ENCODE measurements at regions not wholly inside any gene's neighbourhood (a gene's known extent, or its start where the extent isn't known, plus 50 kb on each side); places are given as distances from the start of the nearest gene placed in this dataset.

DNA sequence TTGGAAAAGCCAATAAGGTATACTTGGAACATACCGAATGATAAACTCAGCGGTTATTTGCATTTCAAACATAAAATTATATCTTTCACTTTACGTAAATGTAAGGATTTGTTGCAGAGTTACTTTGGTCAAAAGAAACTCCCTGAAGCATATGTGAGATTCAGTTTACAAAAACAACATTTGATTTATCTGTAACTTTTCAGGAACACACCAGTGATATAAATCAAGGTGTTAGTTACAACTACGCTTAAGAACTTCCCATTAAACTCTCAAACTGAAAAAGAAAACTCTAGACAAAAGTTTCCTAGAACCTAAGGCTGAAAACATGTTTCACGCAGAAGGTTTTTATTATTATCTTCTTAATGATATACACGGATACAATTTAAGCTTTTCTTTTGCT lies 110.6 kb upstream of the MEIS1 start:
- no peaks in the 10 kb centered on the region for H3K36me3 Mint-ChIP-seq
- no peak for ATAC-seq
- peaks cover 4 to 8% of the 10 kb centered on the region in 2 donors for H3K9me3 Mint-ChIP-seq
- DNase-seq (ENCODE audit: low spot score in 2 of 2) = no peak
- H3K27ac Mint-ChIP-seq = no peak overlapping the region

- H3K36me3 Mint-ChIP-seq = no peaks in the 10 kb centered on the region
- DNase-seq (ENCODE audit: low spot score in 2 of 2) = no peak
- ATAC-seq = no peak
- H3K27ac Mint-ChIP-seq = no peak overlapping the region
- H3K9me3 Mint-ChIP-seq = no peaks in the 10 kb centered on the region
These were observed 111.5 kb upstream of the MEIS1 start for GRCh38 chr2:66323406-66323805.

DNA sequence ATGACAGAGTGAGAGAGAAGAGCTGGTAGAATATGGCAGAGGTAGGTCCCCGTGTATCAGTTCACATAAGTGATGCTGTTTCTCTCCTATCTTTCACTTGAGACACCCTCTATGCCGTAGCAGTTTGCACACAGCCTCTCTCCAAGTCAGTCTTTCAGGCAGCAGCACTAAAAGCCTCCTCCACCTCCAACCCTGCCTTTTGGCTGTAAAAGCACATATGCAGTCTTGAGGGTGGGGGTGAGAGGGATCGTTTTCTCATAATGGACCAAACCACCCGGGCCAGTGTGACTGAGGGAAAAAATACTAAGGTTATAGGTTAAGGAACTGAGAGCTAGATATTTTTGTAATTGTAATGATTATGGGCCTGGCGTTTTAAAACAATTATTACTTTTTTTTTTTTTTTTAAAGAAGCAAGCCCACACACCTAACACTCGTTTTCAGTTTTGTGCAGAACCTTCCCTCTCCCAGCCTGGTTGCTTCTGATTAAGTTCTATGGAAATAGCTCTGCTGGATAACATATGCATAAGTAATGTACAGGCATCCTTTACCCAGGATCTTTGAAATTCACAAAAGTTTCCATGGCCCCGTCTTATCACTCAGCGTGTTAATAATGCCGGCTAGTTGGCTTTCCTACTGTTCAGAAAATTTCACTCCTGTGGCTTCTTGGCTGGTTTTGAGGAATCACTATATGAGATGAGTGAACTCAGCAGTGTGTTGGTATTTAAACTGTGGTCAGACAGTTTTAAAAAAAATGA lies 112.2 kb upstream of the MEIS1 start:
- no peak for DNase-seq (ENCODE audit: low spot score in 2 of 2)
- H3K27ac Mint-ChIP-seq = no peak overlapping the region
- H3K36me3 Mint-ChIP-seq = no peaks in the 10 kb centered on the region
- ATAC-seq = no peak
- H3K9me3 Mint-ChIP-seq = no peaks in the 10 kb centered on the region

DNA sequence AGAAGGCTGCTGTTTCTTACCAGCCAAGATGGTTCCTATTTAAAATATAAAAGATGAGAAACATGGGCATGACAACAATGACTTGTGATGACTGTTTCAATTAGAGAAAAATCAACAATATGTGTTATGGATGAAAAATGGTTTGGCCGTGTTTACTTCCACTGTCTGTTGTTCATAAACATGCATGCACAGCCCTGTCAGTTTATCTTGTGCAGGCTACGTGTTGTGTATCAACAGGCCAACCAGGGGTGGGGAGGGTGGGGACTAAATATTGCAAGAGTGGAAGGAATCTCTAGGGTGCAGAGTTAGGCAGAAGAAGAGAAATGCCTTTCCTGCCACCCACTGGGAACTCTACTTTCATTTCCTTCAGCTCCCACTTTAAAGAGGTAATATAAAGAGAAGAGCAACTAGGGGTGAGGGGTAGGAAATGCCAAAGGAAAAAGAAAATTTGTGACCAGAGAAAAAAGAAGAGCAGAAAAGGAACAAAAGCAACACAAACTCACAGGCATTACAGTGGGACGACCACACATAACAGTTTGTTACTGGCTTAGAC lies 116.8 kb upstream of the MEIS1 start:
- no peak overlapping the region for H3K27ac Mint-ChIP-seq
- no peaks in the 10 kb centered on the region for H3K36me3 Mint-ChIP-seq
- H3K9me3 Mint-ChIP-seq = peaks cover 0 to 3% of the 10 kb centered on the region in 2 donors
- ATAC-seq (no peak), DNase-seq (ENCODE audit: low spot score in 2 of 2) (no peak)

DNA sequence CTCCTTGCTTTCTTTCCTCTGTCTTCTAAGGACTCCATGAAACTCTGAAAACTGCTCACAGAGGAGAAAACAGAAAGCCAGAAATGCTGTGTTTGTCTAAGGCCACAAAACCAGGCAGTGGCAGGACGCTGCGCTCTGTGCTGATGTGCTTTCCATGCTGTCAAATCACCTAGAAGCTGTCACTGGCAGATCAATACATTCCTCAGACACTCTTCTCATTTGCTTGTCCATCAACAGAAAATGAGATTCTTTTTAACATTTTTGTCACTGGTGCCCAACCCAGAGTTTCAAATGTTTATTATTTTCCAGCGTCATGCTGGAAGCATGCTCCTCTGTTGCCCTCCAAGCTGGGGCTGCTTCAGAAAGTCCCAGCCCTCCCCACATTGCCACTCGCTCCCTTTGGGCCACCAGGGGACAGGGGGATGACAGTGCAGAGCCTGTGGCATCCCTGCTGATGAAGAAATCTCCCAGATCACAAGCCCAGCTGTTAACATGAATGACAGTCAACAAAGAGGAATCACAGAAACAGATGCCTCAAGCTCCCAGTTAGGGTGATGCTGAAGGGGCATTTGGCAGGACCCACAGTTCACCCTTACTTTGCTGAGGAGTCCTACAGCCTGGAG lies 117.5 kb upstream of the MEIS1 start:
- Mint-ChIP-seq H3K27ac (no peak overlapping the region), H3K36me3 (no peaks in the 10 kb centered on the region), H3K9me3 (peaks cover 0 to 3% of the 10 kb centered on the region in 2 donors)
- no peak for DNase-seq (ENCODE audit: low spot score in 2 of 2)
- no peak for ATAC-seq

- ATAC-seq (no peak), DNase-seq (ENCODE audit: low spot score in 2 of 2) (no peak)
- H3K36me3 Mint-ChIP-seq = peaks cover 0 to 6% of the 10 kb centered on the region in 2 donors
- peaks cover 5 to 9% of the 10 kb centered on the region in 2 donors for H3K9me3 Mint-ChIP-seq
- no peak overlapping the region for H3K27ac Mint-ChIP-seq
These were observed 128.4 kb upstream of the MEIS1 start for GRCh38 chr2:66306483-66306882.

DNA sequence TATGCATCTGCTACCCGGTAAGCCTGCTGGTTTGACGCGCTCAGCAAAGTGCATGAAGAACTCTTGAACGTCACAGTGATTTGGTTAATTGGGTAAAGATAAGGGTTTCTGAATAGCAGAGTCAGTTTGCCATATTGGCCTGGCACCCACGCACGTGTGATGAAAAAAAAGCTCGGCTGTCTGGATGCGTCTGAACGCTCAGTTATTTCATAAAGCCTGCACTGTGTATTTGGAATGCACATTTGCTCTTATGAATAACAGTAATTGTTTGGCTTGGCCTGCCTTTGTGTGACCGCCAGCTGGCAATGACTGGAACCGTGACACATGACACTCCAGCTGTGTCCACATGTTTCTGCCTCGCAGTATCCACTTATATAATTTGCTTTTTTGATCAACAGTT lies 129.2 kb upstream of the MEIS1 start:
- Mint-ChIP-seq H3K9me3 (peaks cover 5 to 11% of the 10 kb centered on the region in 2 donors), H3K36me3 (peaks cover 0 to 6% of the 10 kb centered on the region in 2 donors), H3K27ac (no peak overlapping the region)
- ATAC-seq (no peak), DNase-seq (ENCODE audit: low spot score in 2 of 2) (no peak)

- ATAC-seq (no peak), DNase-seq (ENCODE audit: low spot score in 2 of 2) (no peak)
- Mint-ChIP-seq H3K36me3 (peaks cover 0 to 16% of the 10 kb centered on the region in 2 donors), H3K27ac (no peak overlapping the region), H3K9me3 (peaks cover 18 to 25% of the 10 kb centered on the region in 2 donors)
These were observed 131.5 kb upstream of the MEIS1 start for GRCh38 chr2:66303471-66303870.

DNA sequence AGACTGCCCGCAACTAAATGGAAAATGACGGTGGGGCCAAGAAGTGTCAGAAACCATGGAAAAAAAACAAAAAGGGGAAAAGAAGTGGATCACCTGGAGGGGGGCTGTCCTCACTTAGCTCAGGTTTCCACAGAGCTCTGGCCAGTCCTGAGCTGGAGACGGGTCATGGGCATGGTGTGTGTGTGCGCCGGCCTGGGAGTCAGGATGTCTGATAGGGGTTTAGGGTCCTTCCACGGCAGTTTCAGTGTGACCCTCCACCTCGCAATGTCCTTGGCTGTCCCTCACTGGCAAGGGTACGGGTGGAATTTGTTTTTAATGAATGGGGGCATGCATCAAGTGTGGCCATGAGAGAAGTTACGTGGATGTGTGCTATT lies 133.2 kb upstream of the MEIS1 start:
- no peak overlapping the region for H3K27ac Mint-ChIP-seq
- ATAC-seq (no peak), DNase-seq (ENCODE audit: low spot score in 2 of 2) (no peak)
- H3K36me3 Mint-ChIP-seq = peaks cover 0 to 13% of the 10 kb centered on the region in 2 donors
- H3K9me3 Mint-ChIP-seq = peaks cover 20 to 21% of the 10 kb centered on the region in 2 donors

GRCh38 chr2:66301022-66301766 lies 133.7 kb upstream of the MEIS1 start:
- no peak for DNase-seq (ENCODE audit: low spot score in 2 of 2)
- Mint-ChIP-seq H3K36me3 (peaks cover 0 to 10% of the 10 kb centered on the region in 2 donors), H3K9me3 (peaks cover 20 to 21% of the 10 kb centered on the region in 2 donors), H3K27ac (no peak overlapping the region)
- no peak for ATAC-seq

DNA sequence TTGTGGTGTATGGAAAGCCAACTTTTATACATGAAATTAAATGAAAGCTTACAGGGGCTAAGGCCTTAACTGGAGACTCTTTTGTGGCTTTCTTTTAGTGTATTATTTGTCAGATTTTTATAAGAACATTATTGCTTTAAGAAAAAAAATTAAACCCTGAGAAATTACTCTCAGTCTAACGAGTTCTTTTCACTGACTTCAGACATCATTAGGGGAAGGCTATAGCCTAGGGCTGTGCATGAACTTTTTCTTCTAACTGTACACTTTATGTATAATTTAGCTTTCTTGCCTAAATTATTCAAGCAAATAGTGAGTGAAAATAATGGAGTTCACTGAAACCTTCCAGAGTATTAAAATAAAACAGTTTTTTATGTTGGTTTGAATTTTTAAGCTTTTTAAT lies 151.1 kb upstream of the MEIS1 start:
- DNase-seq (ENCODE audit: low spot score in 2 of 2) = no peak
- Mint-ChIP-seq H3K9me3 (peaks cover 5 to 7% of the 10 kb centered on the region in 2 donors), H3K36me3 (no peaks in the 10 kb centered on the region), H3K27ac (no peak overlapping the region)
- ATAC-seq = no peak

DNA sequence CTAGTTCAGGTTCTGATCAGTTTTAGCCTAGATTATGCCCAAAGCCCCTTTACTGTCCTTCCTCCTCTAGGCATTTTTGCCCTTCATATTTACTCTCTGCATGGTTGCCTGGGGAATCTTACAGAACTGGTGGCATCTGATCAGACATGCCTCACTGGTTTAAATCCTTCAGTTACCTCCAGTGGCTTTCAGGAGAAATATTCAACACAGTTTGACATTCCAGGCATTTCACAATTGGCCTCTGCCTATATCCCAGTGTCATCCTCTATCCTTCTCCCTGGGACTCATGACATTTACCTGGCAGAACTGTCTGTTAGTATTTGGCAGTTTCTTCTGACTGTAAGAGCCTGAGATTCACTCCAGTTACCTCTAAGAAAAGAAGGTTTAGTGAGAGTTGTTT lies 152.9 kb upstream of the MEIS1 start:
- peaks cover 5% of the 10 kb centered on the region in 2 donors for H3K9me3 Mint-ChIP-seq
- DNase-seq (ENCODE audit: low spot score in 2 of 2) = no peak
- H3K27ac Mint-ChIP-seq = no peak overlapping the region
- no peak for ATAC-seq
- no peaks in the 10 kb centered on the region for H3K36me3 Mint-ChIP-seq

- Mint-ChIP-seq H3K36me3 (no peaks in the 10 kb centered on the region), H3K27ac (no peak overlapping the region), H3K9me3 (peaks cover 0 to 3% of the 10 kb centered on the region in 2 donors)
- DNase-seq (ENCODE audit: low spot score in 2 of 2) = no peak
- no peak for ATAC-seq
These were observed 155.9 kb upstream of the MEIS1 start for GRCh38 chr2:66279024-66279423.

GRCh38 chr2:66275984-66276383 lies 158.9 kb upstream of the MEIS1 start:
- peaks cover 0 to 3% of the 10 kb centered on the region in 2 donors for H3K9me3 Mint-ChIP-seq
- H3K27ac Mint-ChIP-seq = no peak overlapping the region
- ATAC-seq (no peak), DNase-seq (ENCODE audit: low spot score in 2 of 2) (no peak)
- H3K36me3 Mint-ChIP-seq = no peaks in the 10 kb centered on the region

- Mint-ChIP-seq H3K27ac (no peak overlapping the region), H3K9me3 (peaks cover 0 to 3% of the 10 kb centered on the region in 2 donors), H3K36me3 (no peaks in the 10 kb centered on the region)
- ATAC-seq (no peak), DNase-seq (ENCODE audit: low spot score in 2 of 2) (no peak)
These were observed 160.9 kb upstream of the MEIS1 start for GRCh38 chr2:66273933-66274490.

- no peak for DNase-seq (ENCODE audit: low spot score in 2 of 2)
- H3K36me3 Mint-ChIP-seq = no peaks in the 10 kb centered on the region
- peaks cover 0 to 3% of the 10 kb centered on the region in 2 donors for H3K9me3 Mint-ChIP-seq
- no peak for ATAC-seq
- H3K27ac Mint-ChIP-seq = no peak overlapping the region
These were observed 162.2 kb upstream of the MEIS1 start for GRCh38 chr2:66272751-66273150.

- peaks cover 0 to 3% of the 10 kb centered on the region in 2 donors for H3K9me3 Mint-ChIP-seq
- H3K36me3 Mint-ChIP-seq = no peaks in the 10 kb centered on the region
- H3K27ac Mint-ChIP-seq = no peak overlapping the region
- DNase-seq (ENCODE audit: low spot score in 2 of 2) = no peak
- no peak for ATAC-seq
These were observed 163.1 kb upstream of the MEIS1 start for GRCh38 chr2:66271777-66272176.

All from activated naive CD4-positive, alpha-beta T cell treated with anti-CD3 and anti-CD28 coated beads, Interleukin-2, amount 50 U/mL, for 72 hours (primary cell).